Left lung (tissue), 4 donors: ENCODE measurements at regions not wholly inside any gene's neighbourhood (a gene's known extent, or its start where the extent isn't known, plus 50 kb on each side); places are given as distances from the start of the nearest gene placed in this dataset.
"Not testable (repeated sequence)": the region's sequence is repeated elsewhere in the genome, so short reads cannot be mapped to it uniquely, and the experiment has no call there.

Experiments
- ATAC-seq: fragments of 200-7000 bp; cut with Tn5 transposase; one replicate; pipeline ENCODE4 v1.9.1; 2020; ENCODE audit warnings: moderate library complexity
- DNase-seq, 4 donors: peaks; one replicate each; pipeline ENCODE4 v3.0.0-alpha.2; 2013 to 2020
- H3K27ac ChIP-seq, 2 donors: fragments of 200-600 bp; sonication (generic) in 1 of 2; one replicate each; pipeline versions ENCODE4 v1.5.0 to v1.8.0; 2020 to 2021
- H3K27me3 ChIP-seq, 2 donors: fragments of 200-600 bp; sonication (generic) in 1 of 2; one replicate each; pipeline versions ENCODE4 v1.5.0 to v1.8.0; 2020 to 2021
- H3K36me3 ChIP-seq, 2 donors: fragments of 200-600 bp; sonication (generic) in 1 of 2; one replicate each; pipeline versions ENCODE4 v1.5.0 to v1.8.0; 2020 to 2021
- H3K4me1 ChIP-seq, 2 donors: fragments of 200-600 bp; one replicate each; pipeline ENCODE4 v1.8.0; 2021
- H3K4me3 ChIP-seq, 2 donors: fragments of 200-600 bp; sonication (generic) in 1 of 2; one replicate each; pipeline versions ENCODE4 v1.5.0 to v1.8.0; 2020 to 2021; ENCODE audit warnings: mild to moderate bottlenecking in 1 of 2
- H3K9me3 ChIP-seq, 2 donors: fragments of 200-600 bp; sonication (generic) in 1 of 2; one replicate each; pipeline versions ENCODE4 v1.5.0 to v1.8.0; 2020 to 2021
- CTCF ChIP-seq, 2 donors: fragments of 200-600 bp; sonication (generic) in 1 of 2; IDR thresholded peaks; one replicate each; pipeline versions ENCODE4 v1.5.0 to v1.8.0; 2021; ENCODE audit warnings: antibody characterized with exemption in 2 of 2
- intact Hi-C, 2 donors: fragments of 100-400 bp; cut with DNase I; formaldehyde crosslinking; loops; one replicate each; pipeline versions ENCODE4 v1.11.2 to v1.14.2; 2022
- donor health status: DM: no; HTN: yes; CAD: no.
- donor health status: DM: no; HTN: no; CAD: no.

GRCh38 chr1:222060210-222060916, 318.5 kb upstream of the DUSP10 start:
- H3K9me3 ChIP-seq: peaks cover 0 to 19% of the 10 kb centered on the region in 2 donors
- H3K4me1 ChIP-seq: no peaks in the 10 kb centered on the region
- ATAC-seq (no peak), DNase-seq (no peak)
- no peaks in the 10 kb centered on the region for H3K27me3 ChIP-seq
- no peak overlapping the region for H3K27ac ChIP-seq
- intact Hi-C loops: no loop called here
- no peaks in the 10 kb centered on the region for H3K36me3 ChIP-seq
- H3K4me3 ChIP-seq: no peak overlapping the region
- no peak for TF ChIP-seq CTCF (IDR thresholded peaks at IDR 0.05)

- no peaks in the 10 kb centered on the region for H3K4me1 ChIP-seq
- DNase-seq (no peak), ATAC-seq (no peak)
- no peak for TF ChIP-seq CTCF (IDR thresholded peaks at IDR 0.05)
- intact Hi-C loops: no loop called here
- H3K36me3 ChIP-seq: no peaks in the 10 kb centered on the region
- H3K4me3 ChIP-seq: no peak overlapping the region
- no peaks in the 10 kb centered on the region for H3K9me3 ChIP-seq
- H3K27me3 ChIP-seq: no peaks in the 10 kb centered on the region
- no peak overlapping the region for H3K27ac ChIP-seq
Observed at GRCh38 chr1:222058249-222058648, 316.4 kb upstream of the DUSP10 start.

GRCh38 chr1:222057162-222057561, 315.3 kb upstream of the DUSP10 start:
- Histone ChIP-seq H3K27ac (no peak overlapping the region), H3K27me3 (no peaks in the 10 kb centered on the region), H3K36me3 (no peaks in the 10 kb centered on the region), H3K4me3 (no peak overlapping the region), H3K9me3 (no peaks in the 10 kb centered on the region), H3K4me1 (no peaks in the 10 kb centered on the region)
- ATAC-seq (no peak), DNase-seq (no peak)
- no peak for TF ChIP-seq CTCF (IDR thresholded peaks at IDR 0.05)
- intact Hi-C loops: no loop called here

DNA sequence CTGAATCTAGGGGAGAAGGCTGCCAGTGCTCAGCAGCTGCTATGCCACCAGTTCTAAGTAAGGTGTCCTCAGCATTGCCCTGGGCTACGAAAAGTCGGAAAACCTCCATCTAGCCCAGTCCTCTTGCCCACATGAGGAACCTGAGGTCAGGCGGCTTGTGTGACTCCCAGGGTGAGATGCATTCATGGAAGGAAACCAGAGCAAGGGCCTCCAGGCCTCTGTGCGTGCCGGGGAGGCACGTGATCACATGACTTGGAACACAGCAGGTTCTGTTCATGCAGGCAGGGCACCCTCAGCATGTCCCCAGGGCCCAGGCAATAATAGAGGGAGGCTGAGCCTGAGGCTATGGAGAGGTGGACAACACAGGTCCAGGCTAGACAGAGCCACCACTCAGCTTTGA, 312.5 kb upstream of the DUSP10 start:
- no peak for TF ChIP-seq CTCF (IDR thresholded peaks at IDR 0.05)
- H3K36me3 ChIP-seq: no peaks in the 10 kb centered on the region
- H3K4me1 ChIP-seq: no peaks in the 10 kb centered on the region
- H3K27me3 ChIP-seq: no peaks in the 10 kb centered on the region
- no peak overlapping the region for H3K4me3 ChIP-seq
- DNase-seq (no peak), ATAC-seq (no peak)
- no peaks in the 10 kb centered on the region for H3K9me3 ChIP-seq
- intact Hi-C loops: no loop called here
- no peak overlapping the region for H3K27ac ChIP-seq

GRCh38 chr1:222053790-222054294, 312.0 kb upstream of the DUSP10 start:
- Histone ChIP-seq H3K9me3 (no peaks in the 10 kb centered on the region), H3K4me3 (no peak overlapping the region), H3K4me1 (no peaks in the 10 kb centered on the region), H3K27ac (no peak overlapping the region), H3K27me3 (no peaks in the 10 kb centered on the region), H3K36me3 (no peaks in the 10 kb centered on the region)
- intact Hi-C loops: no loop called here
- no peak for ATAC-seq
- TF ChIP-seq CTCF (IDR thresholded peaks at IDR 0.05): no peak
- no peak for DNase-seq

DNA sequence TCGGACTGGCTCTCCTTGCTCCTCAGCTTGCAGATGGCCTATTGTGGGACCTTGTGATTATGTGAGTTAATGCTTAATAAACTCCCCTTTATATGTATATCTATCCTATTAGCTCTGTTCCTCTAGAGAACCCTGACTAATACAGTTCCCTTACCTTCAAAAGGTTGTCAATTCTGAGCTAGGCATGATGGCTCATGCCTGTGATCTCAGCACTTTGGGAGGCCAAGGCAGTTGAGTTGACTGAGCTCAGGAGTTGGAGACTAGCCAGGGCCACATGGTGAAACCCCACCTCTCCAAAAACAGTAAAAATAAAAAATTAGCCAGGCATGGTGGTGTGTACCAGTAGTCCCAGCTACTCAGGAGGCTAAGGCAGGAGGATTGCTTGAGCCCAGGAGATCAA, 309.4 kb upstream of the DUSP10 start:
- H3K4me1 ChIP-seq, H3K4me3 ChIP-seq, ATAC-seq, intact Hi-C loops, H3K27ac ChIP-seq, H3K9me3 ChIP-seq, DNase-seq, H3K36me3 ChIP-seq, H3K27me3 ChIP-seq: not testable (repeated sequence)

DNA sequence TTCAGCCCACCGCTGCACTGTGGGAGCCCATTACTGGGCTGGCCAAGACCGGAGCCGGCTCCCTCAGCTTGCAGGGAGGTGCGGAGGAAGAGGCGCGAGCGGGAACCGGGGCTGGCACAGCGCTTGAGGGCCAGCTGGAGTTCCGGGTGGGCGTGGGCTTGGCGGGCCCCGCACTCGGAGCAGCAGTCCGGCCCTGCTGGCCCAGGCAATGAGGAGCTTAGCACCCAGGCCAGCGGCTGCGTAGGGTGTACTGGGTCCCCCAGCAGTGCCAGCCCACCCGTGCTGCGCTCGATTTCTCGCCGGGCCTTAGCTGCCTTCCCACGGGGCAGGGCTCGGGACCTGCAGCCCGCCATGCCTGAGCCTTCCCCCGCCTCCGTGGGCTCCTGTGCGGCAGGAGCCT, 307.8 kb upstream of the DUSP10 start:
- H3K27me3 ChIP-seq, H3K4me3 ChIP-seq, intact Hi-C loops, ATAC-seq, H3K4me1 ChIP-seq, H3K36me3 ChIP-seq, H3K27ac ChIP-seq, H3K9me3 ChIP-seq: not testable (repeated sequence)
- peak in 1 of 4 donors; percentile 62 for DNase-seq
